WTC11 (cell line): ENCODE measurements at regions not wholly inside any gene's neighbourhood (a gene's known extent, or its start where the extent isn't known, plus 50 kb on each side); places are given as distances from the start of the nearest gene placed in this dataset.

Source experiments
- ATAC-seq: fragments of 200-7000 bp; cut with Tn5 transposase; 2 replicates; pipeline ENCODE4 v1.10.0; 2021; ENCODE audit warnings: mild to moderate bottlenecking, moderate library complexity
- CTCF ChIA-PET: fragments of 300-600 bp; sonication (Branson Sonifier 250); formaldehyde crosslinking; loops from one replicate; lab custom pipeline; 2021; ENCODE audit warnings: antibody characterized with exemption; lab: Charles Lee
- POLR2A ChIA-PET: fragments of 350-600 bp; sonication (Branson Sonifier 250); formaldehyde crosslinking; loops from one replicate; lab custom pipeline; 2021; ENCODE audit warnings: antibody characterized with exemption; lab: Charles Lee
- DNase-seq: peaks from one replicate; pipeline ENCODE4 v3.0.0; 2021; ENCODE audit warnings: low spot score
- H3K27ac Mint-ChIP-seq: 2 replicates; pipeline ENCODE4 v1.8.0; 2021; ENCODE audit warnings: mixed read lengths
- H3K27me3 Mint-ChIP-seq: 2 replicates; pipeline ENCODE4 v1.8.0; 2021; ENCODE audit warnings: low read depth, mild to moderate bottlenecking, moderate library complexity, mixed read lengths
- H3K36me3 Mint-ChIP-seq: 2 replicates; pipeline ENCODE4 v1.8.0; 2021; ENCODE audit warnings: mixed read lengths
- H3K4me1 Mint-ChIP-seq: 2 replicates; pipeline ENCODE4 v1.8.0; 2022; ENCODE audit warnings: mixed read lengths
- H3K4me3 Mint-ChIP-seq: 2 replicates; pipeline ENCODE4 v1.8.0; 2021; ENCODE audit warnings: mild to moderate bottlenecking, moderate library complexity, mixed read lengths
- H3K9me3 Mint-ChIP-seq: 2 replicates; pipeline ENCODE4 v1.8.0; 2021; ENCODE audit warnings: mixed read lengths
- ARID4B ChIP-seq: sonication (generic); formaldehyde crosslinking; IDR thresholded peaks from 2 replicates; pipeline ENCODE4 v1.8.0; 2023; ENCODE audit warnings: missing genetic modification reagents, mild to moderate bottlenecking, borderline replicate concordance
- ATF6 ChIP-seq: sonication (generic); formaldehyde crosslinking; IDR thresholded peaks from 2 replicates; pipeline ENCODE4 v1.8.1; 2023; ENCODE audit warnings: mild to moderate bottlenecking, missing genetic modification reagents
- CREM ChIP-seq: sonication (generic); formaldehyde crosslinking; IDR thresholded peaks from 2 replicates; pipeline ENCODE4 v1.8.1; 2022; ENCODE audit warnings: mild to moderate bottlenecking, missing genetic modification reagents, moderate library complexity
- ESRRA ChIP-seq: sonication (generic); formaldehyde crosslinking; IDR thresholded peaks from 2 replicates; pipeline ENCODE4 v1.8.1; 2022; ENCODE audit warnings: mild to moderate bottlenecking, missing genetic modification reagents, borderline replicate concordance
- ETV6 ChIP-seq: sonication (generic); formaldehyde crosslinking; IDR thresholded peaks from 2 replicates; pipeline ENCODE4 v1.8.1; 2022; ENCODE audit warnings: mild to moderate bottlenecking, missing genetic modification reagents
- FOXP4 ChIP-seq: sonication (generic); formaldehyde crosslinking; IDR thresholded peaks from 2 replicates; pipeline ENCODE4 v1.8.0; 2022; ENCODE audit warnings: mild to moderate bottlenecking, missing genetic modification reagents
- HMGXB4 ChIP-seq: sonication (generic); formaldehyde crosslinking; IDR thresholded peaks from 2 replicates; pipeline ENCODE4 v1.8.1; 2023; ENCODE audit warnings: mild to moderate bottlenecking, moderate library complexity, missing genetic modification reagents
- NR2C2 ChIP-seq: sonication (generic); formaldehyde crosslinking; IDR thresholded peaks from 2 replicates; pipeline ENCODE4 v1.8.0; 2022; ENCODE audit warnings: mild to moderate bottlenecking, missing genetic modification reagents
- RORB ChIP-seq: fragments of 250-450 bp; sonication (Bioruptor Pico); IDR thresholded peaks from 2 replicates; pipeline ENCODE4 v1.9.0; 2021; ENCODE audit warnings: mild to moderate bottlenecking
- STAT6 ChIP-seq: sonication (generic); formaldehyde crosslinking; conservative IDR thresholded peaks from 2 replicates; pipeline ENCODE4 v1.8.1; 2023; ENCODE audit warnings: mild to moderate bottlenecking, low read depth, missing genetic modification reagents, moderate library complexity
- TP53 ChIP-seq: sonication (generic); formaldehyde crosslinking; IDR thresholded peaks from 2 replicates; pipeline ENCODE4 v1.8.1; 2023; ENCODE audit warnings: mild to moderate bottlenecking, missing genetic modification reagents
- ZNF138 ChIP-seq: sonication (generic); formaldehyde crosslinking; conservative IDR thresholded peaks from 2 replicates; pipeline ENCODE4 v1.8.1; 2022; ENCODE audit warnings: mild to moderate bottlenecking, moderate library complexity, missing genetic modification reagents
- ZNF232 ChIP-seq: sonication (generic); formaldehyde crosslinking; IDR thresholded peaks from 2 replicates; pipeline ENCODE4 v1.8.0; 2022; ENCODE audit warnings: mild to moderate bottlenecking, missing genetic modification reagents
- ZNF263 ChIP-seq: sonication (generic); formaldehyde crosslinking; IDR thresholded peaks from 2 replicates; pipeline ENCODE4 v1.8.1; 2022; ENCODE audit warnings: low read depth, mild to moderate bottlenecking, moderate library complexity, missing genetic modification reagents

- TF ChIP-seq ARID4B (CRISPR knock-in tag) (no peak), TP53 (CRISPR knock-in tag) (no peak), HMGXB4 (CRISPR knock-in tag) (no peak), ZNF138 (no peak), NR2C2 (CRISPR knock-in tag) (no peak), RORB (CRISPR knock-in tag) (no peak), ZNF263 (CRISPR knock-in tag) (no peak), ATF6 (CRISPR knock-in tag) (no peak), ETV6 (CRISPR knock-in tag) (no peak), ZNF232 (CRISPR knock-in tag) (no peak), FOXP4 (CRISPR knock-in tag) (no peak)
Observed at GRCh38 chr5:160966921-160967320, 114.9 kb upstream of the ATP10B start (continued).

- no peak for TF ChIP-seq ETV6 (CRISPR knock-in tag)
- TF ChIP-seq CREM (CRISPR knock-in tag), result no peak
- TF ChIP-seq ESRRA (CRISPR knock-in tag), result no peak
- TF ChIP-seq STAT6 (CRISPR knock-in tag), result no peak
- no peak overlapping the region for H3K4me3 Mint-ChIP-seq
Observed at GRCh38 chr5:160961761-160962160, 109.8 kb upstream of the ATP10B start.

More at GRCh38 chr5:160961761-160962160, 109.8 kb upstream of the ATP10B start:
- Mint-ChIP-seq H3K27me3 (no peaks in the 10 kb centered on the region), H3K4me1 (no peaks in the 10 kb centered on the region), H3K36me3 (no peaks in the 10 kb centered on the region), H3K9me3 (no peaks in the 10 kb centered on the region), H3K27ac (no peak overlapping the region)
- POLR2A ChIA-PET, result no interaction called here
- ATAC-seq, result peak; percentile 30; the same call in 1 of the 2 replicates
- no peak for DNase-seq
- CTCF ChIA-PET, result no interaction called here
